SKM-1 treated with dmso at 0.1 percent for 144 hours (cell line): ENCODE measurements at regions not wholly inside any gene's neighbourhood (a gene's known extent, or its start where the extent isn't known, plus 50 kb on each side); places are given as distances from the start of the nearest gene placed in this dataset.

Experiments
- DNase-seq: peaks from one replicate; lab custom pipeline; 2025; ENCODE audit not compliant: unreplicated experiment; lab: John Stamatoyannopoulos, UW

DNA sequence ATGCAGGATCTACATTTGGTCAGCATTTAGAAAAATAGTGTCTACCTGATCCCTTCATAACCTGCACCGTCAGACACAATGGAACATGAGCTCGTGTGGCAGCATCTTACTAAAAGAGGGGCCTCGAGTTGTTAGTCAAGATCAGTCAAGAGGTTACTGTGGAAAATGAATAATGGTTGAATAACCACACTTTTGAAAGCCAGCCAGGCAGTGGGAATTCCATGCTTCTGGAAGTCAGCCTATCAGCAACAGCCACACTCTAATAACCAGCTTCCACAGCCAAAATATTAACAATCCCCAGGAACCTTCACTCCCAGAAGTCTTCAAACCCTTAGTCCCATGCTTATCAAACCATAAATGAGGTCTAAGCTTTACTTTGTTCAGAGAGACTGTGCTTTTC lies 234.3 kb downstream of the HS3ST1 start:
- no peak for DNase-seq

DNA sequence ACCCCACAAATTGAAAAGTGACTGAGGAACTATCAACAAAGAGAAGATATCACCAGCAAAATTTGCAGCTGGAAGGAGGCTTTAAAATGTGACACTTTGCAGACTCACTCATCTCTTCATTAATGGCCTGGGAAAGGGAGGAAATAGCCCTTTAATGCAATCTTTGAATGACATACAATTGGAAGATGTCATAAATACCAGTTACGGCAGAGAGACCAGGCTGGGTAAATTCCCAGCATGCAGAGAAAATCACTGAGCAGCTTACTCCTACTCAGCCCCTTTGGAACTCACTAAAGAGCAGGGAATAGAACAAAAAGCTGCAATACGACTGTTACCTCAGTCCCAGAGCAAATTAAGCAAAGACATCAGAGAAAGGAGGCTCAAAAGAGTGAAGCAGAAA lies 238.9 kb downstream of the HS3ST1 start:
- DNase-seq: no peak

DNA sequence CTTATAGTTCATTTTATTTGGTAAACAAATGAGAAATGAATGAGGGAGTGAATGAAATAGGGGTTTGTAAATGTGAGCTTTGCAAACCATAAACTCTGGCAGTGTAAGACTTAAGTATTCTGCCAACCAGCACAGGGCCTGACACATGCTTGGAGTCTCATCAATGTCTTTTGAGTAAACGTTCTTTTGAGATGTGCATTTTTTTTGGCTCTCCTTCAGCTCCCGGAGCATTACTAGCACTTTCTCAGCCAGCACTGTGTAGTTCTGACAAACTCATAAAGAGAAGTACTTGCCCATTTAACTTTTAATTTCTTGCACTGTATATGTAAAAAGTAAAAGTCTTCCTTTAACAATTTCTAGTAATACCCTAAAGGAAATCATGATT lies 245.3 kb downstream of the HS3ST1 start:
- no peak for DNase-seq

DNA sequence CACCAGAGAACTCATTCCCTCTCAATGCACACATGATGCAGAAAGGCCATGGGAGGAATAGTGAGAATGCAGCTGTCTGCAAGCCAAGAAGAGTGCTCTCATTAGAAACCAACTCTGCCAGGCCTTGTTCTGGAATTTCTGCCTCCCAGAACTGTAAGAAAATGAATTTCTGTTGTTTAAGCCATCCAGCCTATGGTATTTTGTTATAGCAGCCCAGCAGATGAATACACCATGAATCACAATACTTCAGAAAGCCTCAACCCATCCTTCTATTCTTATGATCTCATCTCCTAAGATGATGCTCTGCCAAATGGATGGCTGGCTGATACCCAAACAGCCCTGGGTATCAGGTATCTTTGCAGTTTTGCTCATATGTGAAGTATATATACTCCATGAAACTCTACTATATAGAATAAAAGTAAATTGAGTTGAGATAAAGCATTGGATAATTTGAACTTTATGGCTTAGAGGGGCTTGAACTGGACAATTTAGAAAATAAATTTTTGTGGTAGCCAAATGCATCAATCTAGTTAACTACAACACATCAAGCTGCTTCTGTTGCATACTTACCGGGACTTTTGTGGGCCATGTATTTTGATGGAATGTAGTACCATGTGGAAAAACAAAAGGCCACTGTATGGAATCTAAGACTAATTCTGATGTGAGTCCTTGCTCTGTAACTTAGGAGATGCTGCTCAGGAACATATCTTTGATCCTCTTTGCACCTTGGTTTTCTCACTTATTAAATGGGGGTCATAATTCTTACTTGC lies 245.9 kb downstream of the HS3ST1 start:
- DNase-seq: no peak

DNA sequence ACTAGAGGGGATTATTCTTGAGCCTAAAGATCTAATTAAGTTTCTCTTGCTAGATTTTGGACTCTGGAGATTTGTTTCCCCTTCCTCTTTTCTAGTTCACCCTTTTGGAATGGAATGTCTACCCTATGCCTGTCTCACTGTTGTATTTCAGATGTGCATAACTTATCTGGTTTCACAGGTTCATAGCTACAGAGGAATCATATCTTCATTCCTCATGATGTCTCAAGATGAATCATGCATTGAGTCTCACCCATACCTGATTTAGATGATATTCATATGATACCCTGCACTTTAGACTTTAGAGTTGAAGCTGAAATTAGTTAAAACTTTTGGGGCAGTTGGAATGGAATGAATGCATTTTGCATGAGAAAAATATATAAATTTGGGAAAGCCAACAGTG lies 246.7 kb downstream of the HS3ST1 start:
- no peak for DNase-seq

DNA sequence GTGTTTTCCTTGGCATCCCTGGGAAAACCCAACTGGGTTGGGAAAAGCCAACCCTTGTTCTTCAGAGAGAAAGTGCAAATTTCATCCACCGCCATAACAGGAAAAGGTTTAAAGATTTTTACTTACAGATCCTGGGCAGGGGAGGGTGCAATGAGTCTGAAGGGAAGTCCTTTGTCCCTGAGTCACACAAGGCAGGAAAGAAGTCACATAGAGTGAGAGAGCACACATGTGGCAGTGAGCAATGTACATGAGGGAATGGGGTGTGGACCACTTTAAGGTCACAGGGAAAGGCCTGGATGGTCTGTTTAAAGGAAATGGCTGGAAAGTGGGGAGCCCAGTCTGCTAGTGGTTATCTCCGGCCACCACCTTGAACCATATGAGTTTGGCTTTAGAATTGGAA lies 248.9 kb downstream of the HS3ST1 start:
- no peak for DNase-seq

DNA sequence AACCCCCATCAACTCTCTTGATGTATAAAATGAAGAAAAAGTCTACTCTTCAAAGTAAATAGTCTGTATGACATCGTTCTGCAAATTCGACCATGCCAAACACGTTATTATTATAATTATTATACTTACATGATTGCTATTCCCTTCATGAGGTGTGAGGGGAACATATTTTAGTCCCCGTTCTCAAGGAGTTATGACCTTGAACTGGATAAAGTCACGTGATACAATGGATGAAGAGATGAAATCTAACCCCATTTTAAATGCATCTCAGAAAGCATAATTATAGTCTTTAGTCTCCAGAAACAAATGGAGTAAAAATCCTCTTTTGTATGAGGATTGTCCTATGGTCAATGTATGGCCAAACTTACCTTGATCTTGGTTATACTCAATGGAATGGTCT lies 250.3 kb downstream of the HS3ST1 start:
- no peak for DNase-seq

DNA sequence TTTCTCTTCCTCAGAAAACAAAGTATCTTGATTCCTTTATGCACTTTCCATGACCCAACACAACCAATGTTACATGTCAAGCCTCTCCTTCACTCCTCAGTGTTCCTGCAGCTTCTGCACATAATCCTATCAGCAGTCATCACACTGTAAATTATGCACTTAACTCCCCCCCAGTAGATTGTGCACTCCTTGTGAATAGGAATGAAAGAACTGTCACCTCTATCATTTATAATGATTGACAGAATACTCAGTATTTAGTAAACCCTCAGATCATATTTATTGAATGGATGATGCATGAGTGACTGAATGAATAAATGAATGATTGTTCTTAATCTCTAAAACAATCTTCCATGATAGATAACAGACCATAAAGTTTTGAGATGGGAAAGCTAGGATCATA lies 253.3 kb downstream of the HS3ST1 start:
- DNase-seq: no peak

DNA sequence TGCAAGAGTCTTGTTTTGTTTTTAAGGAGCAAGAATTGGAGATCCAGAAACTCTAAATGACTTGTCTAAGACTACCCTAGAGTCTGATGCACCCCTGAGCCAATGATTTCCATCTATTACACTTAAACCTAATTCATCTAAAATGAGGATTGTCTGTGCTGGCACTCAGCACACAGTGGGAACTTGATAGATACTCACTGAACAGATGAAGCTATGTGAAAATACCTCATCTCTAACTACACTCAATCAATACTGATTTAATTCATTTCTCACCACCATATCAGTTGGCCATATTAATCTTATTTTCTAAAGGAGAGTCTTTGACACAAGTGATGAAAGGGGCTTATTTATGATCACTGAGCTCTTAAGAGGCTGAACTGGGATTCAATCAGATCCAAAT lies 262.1 kb downstream of the HS3ST1 start:
- DNase-seq: no peak

DNA sequence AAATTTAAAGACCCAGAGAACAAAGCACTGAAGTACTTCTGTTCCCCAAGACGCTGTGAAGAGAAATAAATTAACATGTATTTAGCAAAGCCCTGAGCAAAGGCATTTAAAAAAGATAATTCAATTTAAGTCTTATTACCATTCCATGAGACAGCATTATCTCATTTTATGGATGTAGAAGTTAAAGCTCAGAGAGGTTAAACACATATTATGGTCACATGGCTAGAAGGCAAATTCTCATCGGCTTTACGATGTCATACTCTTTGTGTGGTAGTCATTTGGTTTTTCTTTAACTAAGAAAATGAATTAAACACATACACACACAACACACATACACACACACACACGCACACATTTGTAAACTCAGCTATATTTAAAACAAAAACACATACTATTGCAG lies 262.7 kb downstream of the HS3ST1 start:
- DNase-seq: no peak

DNA sequence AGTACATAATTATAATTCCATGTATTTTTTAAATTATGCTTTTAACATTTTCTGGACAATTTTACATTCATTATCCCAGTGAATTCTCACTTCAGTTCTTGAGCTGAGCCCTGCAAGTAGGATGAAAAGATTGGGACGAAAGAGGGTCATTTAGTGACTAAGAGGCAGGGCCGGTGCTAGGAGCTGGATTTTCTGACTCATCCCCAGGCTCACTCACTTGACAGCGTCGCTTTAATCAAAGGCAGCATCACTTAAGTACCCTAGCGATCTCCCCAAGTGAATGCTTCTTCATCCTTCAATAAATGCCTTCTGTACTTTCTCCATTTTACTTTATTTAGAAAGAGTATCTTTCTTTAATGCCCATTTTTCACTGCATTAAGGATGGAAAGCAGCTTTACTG lies 263.6 kb downstream of the HS3ST1 start:
- no peak for DNase-seq

DNA sequence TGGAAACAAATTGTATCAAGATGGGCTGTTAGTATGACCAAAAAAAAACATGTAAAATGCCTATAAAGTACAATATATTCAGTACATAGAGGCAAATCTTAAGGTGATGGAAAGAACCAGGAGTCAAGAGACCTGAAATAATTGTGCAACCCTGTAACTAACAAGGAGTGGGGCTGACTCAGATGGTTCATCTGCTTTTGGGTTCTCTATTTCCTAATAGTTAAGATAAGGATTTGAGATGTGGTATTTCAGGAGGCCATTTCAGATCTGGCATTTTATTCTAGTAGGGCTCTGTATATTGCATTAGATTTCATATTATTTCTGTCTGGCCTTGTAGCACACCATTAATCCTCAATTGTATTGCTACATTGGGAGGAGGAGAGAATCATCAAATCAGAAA lies 268.4 kb downstream of the HS3ST1 start:
- DNase-seq: no peak

DNA sequence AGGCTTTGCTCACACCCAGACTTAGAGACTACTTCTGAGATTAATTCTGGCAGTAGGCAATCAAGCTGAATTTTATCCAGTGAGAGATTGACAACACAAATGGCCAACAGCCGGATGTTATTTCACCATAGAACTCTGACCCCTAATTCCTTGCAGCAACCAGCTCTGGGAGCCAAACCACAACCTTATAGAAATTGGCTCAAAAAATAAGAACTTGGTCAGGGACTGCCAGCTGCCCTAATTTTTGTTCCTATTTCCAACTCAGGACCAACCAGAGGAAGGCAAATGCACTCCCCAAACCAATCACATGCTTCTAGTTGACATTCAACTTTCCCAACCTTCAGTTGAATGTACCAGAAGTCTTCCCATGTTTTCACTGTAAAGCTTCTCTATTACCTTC lies 269.7 kb downstream of the HS3ST1 start:
- no peak for DNase-seq

DNA sequence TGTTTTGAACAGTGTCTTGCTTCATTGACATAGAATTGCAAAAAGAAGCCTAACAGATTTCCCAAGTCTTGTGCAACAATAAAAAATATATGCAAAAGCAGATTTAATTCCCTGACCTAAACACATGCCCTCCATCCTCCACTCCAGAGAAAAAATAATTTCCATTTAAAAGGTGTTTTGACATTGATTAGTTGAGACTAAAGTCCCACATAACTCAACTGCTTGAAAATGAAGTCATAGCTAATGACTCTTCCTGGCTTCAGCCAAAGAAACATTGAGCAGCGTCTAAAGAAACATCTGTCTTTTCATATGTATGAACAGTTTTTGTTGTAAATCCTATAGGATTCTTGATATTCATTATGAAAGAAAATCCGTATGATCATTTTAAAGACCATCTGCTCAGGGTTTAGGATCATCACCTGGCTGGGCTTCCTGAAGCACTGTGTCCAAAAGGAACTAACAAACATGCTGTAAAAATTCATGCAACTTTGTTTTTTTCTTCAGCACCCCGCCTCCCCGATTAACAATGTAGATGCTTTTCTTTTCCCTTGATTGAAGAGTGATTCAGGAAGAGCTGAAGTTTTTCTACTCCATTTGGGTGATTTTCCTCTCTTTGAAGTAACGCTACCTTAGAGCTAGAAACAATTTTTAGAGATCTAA lies 273.4 kb downstream of the HS3ST1 start:
- DNase-seq: no peak

DNA sequence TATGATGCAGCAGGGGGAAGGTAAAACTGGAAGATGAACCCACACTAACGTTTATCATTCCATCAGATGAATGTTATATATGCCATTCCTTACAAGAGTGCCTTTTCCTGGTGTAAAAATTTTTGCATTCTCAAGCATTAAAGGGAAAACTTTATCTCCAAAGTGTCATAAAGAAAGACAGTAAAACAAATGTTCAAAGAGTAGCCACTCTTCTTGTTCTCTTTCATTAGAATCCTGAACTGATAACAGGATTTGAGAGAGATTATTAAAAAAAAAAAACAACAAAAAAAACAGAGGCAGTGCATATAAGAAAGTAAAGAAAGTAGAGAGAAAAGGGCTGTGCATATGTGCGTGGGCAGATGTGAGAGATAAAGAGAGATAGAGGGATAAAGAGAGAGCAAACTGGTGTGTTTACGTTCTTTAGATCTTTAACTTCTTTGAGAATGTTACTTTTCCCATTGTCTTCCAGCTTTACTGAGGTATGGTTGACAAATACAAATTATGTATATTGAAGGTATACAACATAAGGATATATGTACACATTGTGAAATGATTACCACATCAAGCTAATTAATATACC lies 275.4 kb downstream of the HS3ST1 start:
- DNase-seq: no peak

DNA sequence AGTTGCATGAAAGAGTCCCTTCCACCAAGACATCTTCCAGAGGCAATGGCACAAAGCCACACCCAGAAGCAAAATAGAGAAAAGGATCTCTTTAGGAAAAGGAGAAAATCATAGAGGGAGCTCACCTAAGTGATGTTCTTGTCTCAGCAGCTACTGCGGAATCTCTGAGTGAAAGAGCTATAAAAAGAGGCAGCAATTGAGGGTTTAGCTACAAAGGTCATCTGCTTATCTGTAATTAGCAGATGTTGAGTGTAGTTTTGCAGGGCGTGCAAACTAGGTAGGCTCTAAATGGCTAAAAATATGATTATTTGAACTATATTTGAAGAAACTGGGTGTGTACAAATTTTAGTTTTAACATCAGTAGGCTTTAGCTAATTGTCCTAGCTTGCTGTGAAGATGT lies 276.0 kb downstream of the HS3ST1 start:
- no peak for DNase-seq

DNA sequence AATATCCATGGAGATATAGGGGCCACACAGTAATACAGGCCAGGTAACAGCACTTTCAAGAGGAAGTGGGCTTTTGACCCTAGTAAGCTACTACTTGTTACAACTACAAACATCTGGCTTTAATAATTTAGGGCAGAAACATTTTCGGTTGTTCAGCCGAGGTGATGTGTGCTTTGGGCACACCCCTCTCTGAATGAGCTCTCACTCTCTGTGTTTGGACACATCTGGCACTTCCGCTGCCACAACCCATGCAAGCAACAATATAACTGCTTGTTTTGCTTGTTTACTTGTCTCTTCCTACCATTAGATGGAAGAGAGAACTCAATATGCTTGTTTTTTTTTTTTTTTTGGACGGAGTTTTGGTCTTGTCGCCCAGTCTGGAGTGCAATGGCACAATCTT lies 277.2 kb downstream of the HS3ST1 start:
- no peak for DNase-seq

DNA sequence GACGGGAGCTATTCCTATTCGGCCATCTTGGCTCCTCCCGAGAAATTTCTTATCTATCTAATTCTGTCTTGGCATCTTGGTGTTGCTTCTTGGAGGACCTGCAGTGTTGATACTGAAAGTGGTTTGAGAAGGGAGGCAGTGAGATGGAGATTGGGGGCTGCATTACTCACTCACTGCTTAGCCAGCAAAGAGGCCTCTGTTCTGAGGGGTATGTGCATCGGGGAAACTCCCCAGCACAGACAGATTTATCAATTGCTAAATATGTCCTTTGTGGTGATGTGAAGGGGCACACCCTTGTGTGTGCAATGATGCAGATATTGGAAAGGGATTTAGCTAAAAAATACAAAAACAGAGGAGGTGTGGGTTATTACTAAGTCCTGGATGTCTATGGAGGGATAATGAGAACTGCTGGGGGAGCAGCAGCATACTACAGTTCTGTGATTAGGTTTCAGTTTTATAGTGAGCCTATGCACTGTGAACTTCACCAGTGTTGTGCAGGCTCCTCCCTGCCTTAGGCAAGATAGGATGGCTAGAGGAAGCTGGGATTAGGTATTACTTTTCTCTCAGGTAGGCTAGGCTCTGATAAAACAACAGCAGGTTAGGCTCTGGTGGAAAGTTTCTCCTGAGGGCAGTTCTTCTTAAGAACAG lies 279.0 kb downstream of the HS3ST1 start:
- no peak for DNase-seq

DNA sequence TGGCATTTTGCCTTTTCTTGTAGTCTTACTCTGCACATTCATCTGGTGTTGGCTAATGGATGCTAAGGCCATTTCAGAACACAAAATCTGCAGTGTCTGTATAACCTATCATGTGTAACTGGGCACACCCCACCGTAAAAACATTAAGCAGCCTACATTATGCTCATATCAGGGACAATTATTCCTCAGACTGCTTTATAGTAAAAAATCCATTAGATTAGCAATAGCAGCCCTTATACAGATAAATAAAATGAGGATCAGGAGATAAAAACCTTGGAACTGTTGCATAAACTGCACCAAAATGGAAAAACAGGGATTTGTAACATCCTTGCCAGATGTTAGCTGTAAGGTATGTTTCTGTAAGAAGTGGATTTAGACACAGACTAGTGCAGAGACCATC lies 288.8 kb downstream of the HS3ST1 start:
- no peak for DNase-seq

DNA sequence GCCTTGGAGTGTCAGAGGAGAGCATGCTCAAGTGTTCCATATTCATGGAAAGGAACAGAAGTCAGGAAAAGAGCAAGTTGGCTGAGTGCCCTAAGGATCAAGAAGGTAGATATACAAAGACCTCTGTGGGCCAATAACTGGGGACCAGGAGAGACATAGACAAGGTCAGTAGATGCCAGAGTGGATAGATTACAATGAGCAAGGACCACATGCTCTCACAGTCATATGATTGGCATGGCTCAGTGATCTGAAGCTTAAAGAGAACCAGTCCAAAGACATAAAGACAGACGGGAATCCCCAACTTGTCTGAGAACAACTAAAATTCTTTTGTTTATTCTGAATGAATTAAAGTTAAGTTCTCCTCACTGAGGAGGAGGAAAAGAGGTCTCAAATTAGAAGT lies 289.7 kb downstream of the HS3ST1 start:
- no peak for DNase-seq

DNA sequence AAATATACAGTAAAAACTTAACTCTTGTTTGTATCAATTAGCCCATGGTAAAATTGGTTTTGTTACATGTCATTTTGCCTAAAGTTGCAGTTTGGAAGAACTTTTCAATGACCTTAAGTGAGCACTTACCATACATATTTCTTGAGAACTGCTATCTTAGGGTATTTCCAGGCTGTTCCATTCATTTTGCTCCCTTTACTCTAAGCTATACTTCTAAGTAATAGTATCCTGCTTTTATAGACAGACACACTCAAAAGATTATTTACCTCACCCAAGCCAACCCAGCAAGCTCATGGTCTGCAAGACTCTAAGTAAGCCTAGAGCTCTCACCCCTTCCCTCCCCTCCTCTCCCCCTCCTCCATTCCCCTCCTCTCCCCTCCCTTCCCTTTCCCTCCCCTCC lies 294.0 kb downstream of the HS3ST1 start:
- DNase-seq: no peak

DNA sequence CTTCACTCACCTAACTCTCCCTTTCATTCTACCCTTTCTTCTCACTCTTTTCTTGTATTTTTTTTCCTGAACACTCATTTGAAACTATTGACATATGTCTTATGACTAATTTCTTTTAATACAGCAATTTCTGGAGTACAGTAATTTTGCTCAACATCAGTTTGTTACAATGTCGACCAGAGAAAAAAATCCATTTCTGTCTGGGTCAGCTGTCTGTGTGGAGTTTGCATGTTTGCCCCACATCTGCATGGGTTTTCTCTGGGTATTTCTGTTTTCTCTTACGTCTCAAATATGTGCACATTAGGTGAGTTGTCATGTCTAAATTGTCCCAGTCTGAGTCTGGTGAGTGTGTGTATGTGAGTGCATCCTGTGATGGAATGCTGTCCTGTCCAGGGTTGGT lies 294.8 kb downstream of the HS3ST1 start:
- no peak for DNase-seq
